ENCODE measurements at regions not wholly inside any gene's neighbourhood (a gene's known extent, or its start where the extent isn't known, plus 50 kb on each side); places are given as distances from the start of the nearest gene placed in this dataset.
"Not testable (repeated sequence)": the region's sequence is repeated elsewhere in the genome, so short reads cannot be mapped to it uniquely, and the experiment has no call there.

- Mint-ChIP-seq H3K27ac (no peak overlapping the region), H3K4me3 (no peak overlapping the region), H3K4me1 (ENCODE audit: low read depth) (no peaks in the 10 kb centered on the region), H3K9me3 (peaks cover 4% of the 10 kb centered on the region), H3K36me3 (ENCODE audit: low read depth) (no peaks in the 10 kb centered on the region), H3K27me3 (no peaks in the 10 kb centered on the region)
- DNase-seq = no peak
Observed at GRCh38 chr9:81028504-81028903, 660.8 kb downstream of the TLE1 start.

GRCh38 chr9:81022177-81022576 lies 667.2 kb downstream of the TLE1 start:
- Mint-ChIP-seq H3K27me3 (no peaks in the 10 kb centered on the region), H3K9me3 (peaks cover 4% of the 10 kb centered on the region), H3K4me3 (no peak overlapping the region), H3K36me3 (ENCODE audit: low read depth) (no peaks in the 10 kb centered on the region), H3K4me1 (ENCODE audit: low read depth) (no peaks in the 10 kb centered on the region), H3K27ac (no peak overlapping the region)
- DNase-seq = no peak

- not testable (repeated sequence) for H3K27ac Mint-ChIP-seq; H3K36me3 Mint-ChIP-seq (ENCODE audit: low read depth); H3K27me3 Mint-ChIP-seq; DNase-seq; H3K9me3 Mint-ChIP-seq; H3K4me1 Mint-ChIP-seq (ENCODE audit: low read depth); H3K4me3 Mint-ChIP-seq
Observed at GRCh38 chr9:81014945-81015344, 674.4 kb downstream of the TLE1 start.

DNA sequence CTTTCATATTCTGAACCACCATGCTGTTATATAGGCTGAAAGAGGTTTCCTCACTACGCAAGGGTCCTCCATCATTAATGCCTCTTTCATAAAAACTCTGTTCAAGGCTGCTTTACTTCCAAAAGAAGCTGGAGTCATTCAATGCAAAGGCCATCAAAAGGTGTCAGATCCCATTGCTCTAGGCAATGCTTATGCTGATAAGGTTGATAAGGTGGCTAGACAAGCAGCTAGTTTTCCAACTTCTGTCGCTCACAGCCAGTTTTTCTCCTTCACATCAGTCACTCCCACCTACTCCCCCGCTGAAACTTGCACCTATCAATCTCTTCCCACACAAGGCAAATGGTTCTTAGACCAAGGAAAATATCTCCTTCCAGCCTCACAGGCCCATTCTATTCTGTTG lies 676.2 kb downstream of the TLE1 start:
- H3K27ac Mint-ChIP-seq; DNase-seq; H3K4me3 Mint-ChIP-seq; H3K36me3 Mint-ChIP-seq (ENCODE audit: low read depth); H3K9me3 Mint-ChIP-seq; H3K4me1 Mint-ChIP-seq (ENCODE audit: low read depth); H3K27me3 Mint-ChIP-seq: not testable (repeated sequence)

GRCh38 chr9:81002906-81003305 lies 686.4 kb downstream of the TLE1 start:
- Mint-ChIP-seq H3K27ac (no peak overlapping the region), H3K4me1 (ENCODE audit: low read depth) (peaks cover 6% of the 10 kb centered on the region), H3K27me3 (peaks cover 5% of the 10 kb centered on the region), H3K4me3 (no peak overlapping the region), H3K36me3 (ENCODE audit: low read depth) (no peaks in the 10 kb centered on the region), H3K9me3 (peaks cover 19% of the 10 kb centered on the region)
- no peak for DNase-seq

GRCh38 chr9:81002242-81002641 lies 687.1 kb downstream of the TLE1 start:
- Mint-ChIP-seq H3K9me3 (peaks cover 19% of the 10 kb centered on the region), H3K4me3 (no peak overlapping the region), H3K27me3 (peaks cover 5% of the 10 kb centered on the region), H3K4me1 (ENCODE audit: low read depth) (peaks cover 6% of the 10 kb centered on the region), H3K36me3 (ENCODE audit: low read depth) (no peaks in the 10 kb centered on the region), H3K27ac (no peak overlapping the region)
- DNase-seq = no peak

DNA sequence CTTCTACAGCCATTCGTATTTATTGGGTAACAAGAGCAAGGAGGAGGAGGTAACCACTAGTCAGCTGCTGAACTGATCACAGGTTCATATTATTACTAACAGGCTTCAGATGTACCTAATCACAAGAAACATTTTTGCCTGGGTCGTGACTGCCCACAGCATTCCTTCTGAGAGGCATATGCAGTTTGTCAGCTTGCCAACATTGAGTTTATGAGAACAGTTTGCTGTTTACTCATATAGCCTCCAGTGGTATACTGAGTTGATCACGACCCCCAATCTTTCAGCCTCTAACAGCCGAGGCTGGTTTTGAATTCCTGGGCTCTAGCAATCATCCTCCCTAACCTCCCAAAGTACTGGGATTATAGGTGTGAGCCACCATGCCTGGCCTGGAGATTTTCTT lies 693.6 kb downstream of the TLE1 start:
- Mint-ChIP-seq H3K9me3 (peaks cover 8% of the 10 kb centered on the region), H3K4me3 (no peak overlapping the region), H3K36me3 (ENCODE audit: low read depth) (no peaks in the 10 kb centered on the region), H3K4me1 (ENCODE audit: low read depth) (no peaks in the 10 kb centered on the region), H3K27ac (no peak overlapping the region), H3K27me3 (no peaks in the 10 kb centered on the region)
- no peak for DNase-seq

- H3K27me3 Mint-ChIP-seq = no peaks in the 10 kb centered on the region
- H3K36me3 Mint-ChIP-seq (ENCODE audit: low read depth) = no peaks in the 10 kb centered on the region
- no peak overlapping the region for H3K27ac Mint-ChIP-seq
- H3K4me1 Mint-ChIP-seq (ENCODE audit: low read depth) = no peaks in the 10 kb centered on the region
- H3K4me3 Mint-ChIP-seq = no peak overlapping the region
- H3K9me3 Mint-ChIP-seq = peaks cover 6% of the 10 kb centered on the region
- no peak for DNase-seq
Observed at GRCh38 chr9:80994892-80995291, 694.5 kb downstream of the TLE1 start.

DNA sequence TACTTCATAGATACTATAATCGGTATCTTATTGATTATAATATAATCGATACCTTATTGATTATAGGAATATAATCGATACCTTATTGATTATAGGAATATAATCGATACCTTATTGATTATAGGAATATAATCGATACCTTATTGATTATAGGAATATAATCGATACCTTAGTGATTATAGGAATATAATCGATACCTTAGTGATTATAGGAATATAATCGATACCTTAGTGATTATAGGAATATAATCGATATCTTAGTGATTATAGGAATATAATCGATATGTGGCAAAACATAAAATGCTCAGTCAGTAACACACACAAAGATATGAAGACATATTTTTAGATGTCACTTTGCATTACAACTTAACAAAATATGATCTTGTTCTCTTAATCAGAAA lies 703.8 kb downstream of the TLE1 start:
- H3K27ac Mint-ChIP-seq; H3K27me3 Mint-ChIP-seq; H3K4me1 Mint-ChIP-seq (ENCODE audit: low read depth); DNase-seq; H3K36me3 Mint-ChIP-seq (ENCODE audit: low read depth); H3K4me3 Mint-ChIP-seq: not testable (repeated sequence)
- H3K9me3 Mint-ChIP-seq = peaks cover 17% of the 10 kb centered on the region

- H3K4me3 Mint-ChIP-seq = no peak overlapping the region
- no peaks in the 10 kb centered on the region for H3K27me3 Mint-ChIP-seq
- H3K27ac Mint-ChIP-seq = no peak overlapping the region
- H3K4me1 Mint-ChIP-seq (ENCODE audit: low read depth) = no peaks in the 10 kb centered on the region
- DNase-seq = no peak
- H3K9me3 Mint-ChIP-seq = peaks cover 15% of the 10 kb centered on the region
- H3K36me3 Mint-ChIP-seq (ENCODE audit: low read depth) = no peaks in the 10 kb centered on the region
Observed at GRCh38 chr9:80976403-80976802, 712.9 kb downstream of the TLE1 start.

DNA sequence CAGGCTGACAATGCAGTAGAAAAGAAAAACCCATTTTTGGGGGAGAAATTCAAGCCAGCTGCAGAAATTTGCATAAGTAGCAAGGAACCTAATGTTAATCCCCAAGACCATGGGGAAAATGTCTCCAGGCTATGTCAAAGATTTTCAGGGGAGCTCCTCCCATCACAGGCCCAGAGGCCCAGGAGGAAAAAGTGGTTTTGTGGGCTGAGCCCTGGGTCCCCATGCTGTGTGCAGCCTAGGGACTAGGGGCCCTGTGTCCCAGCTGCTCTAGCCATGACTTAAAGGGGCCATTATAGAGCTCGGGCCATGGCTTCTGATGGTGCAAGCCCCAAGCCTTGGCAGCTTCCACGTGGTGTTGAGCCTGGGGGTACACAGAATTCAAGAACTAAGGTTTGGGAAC lies 719.0 kb downstream of the TLE1 start:
- not testable (repeated sequence) for H3K36me3 Mint-ChIP-seq (ENCODE audit: low read depth); H3K4me3 Mint-ChIP-seq; H3K4me1 Mint-ChIP-seq (ENCODE audit: low read depth); H3K27me3 Mint-ChIP-seq; H3K27ac Mint-ChIP-seq; DNase-seq
- peaks cover 12% of the 10 kb centered on the region for H3K9me3 Mint-ChIP-seq

GRCh38 chr9:80968611-80969010 lies 720.7 kb downstream of the TLE1 start:
- no peak overlapping the region for H3K27ac Mint-ChIP-seq
- no peaks in the 10 kb centered on the region for H3K36me3 Mint-ChIP-seq (ENCODE audit: low read depth)
- H3K4me1 Mint-ChIP-seq (ENCODE audit: low read depth) = no peaks in the 10 kb centered on the region
- no peak overlapping the region for H3K4me3 Mint-ChIP-seq
- DNase-seq = no peak
- no peaks in the 10 kb centered on the region for H3K27me3 Mint-ChIP-seq
- peaks cover 3% of the 10 kb centered on the region for H3K9me3 Mint-ChIP-seq

DNA sequence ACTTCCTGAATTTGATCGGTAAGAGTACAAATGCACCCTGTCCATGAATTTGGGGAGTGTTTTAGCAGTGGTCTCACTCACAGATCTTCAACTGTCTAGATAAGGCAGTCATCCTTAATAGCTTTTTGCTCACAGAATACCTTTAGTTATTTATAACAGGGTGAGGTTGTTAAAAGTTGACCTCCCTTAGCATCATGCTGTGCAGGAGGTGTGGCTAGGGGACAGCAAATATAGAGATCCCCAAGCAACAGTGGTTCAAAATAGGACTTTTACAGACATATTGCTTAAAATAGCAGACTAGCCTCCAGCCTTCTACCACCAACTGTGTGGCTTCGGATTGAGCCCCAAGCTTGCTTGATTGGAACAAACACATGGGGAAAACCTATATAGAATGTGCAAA lies 724.4 kb downstream of the TLE1 start:
- Mint-ChIP-seq H3K27me3 (no peaks in the 10 kb centered on the region), H3K4me3 (no peak overlapping the region), H3K9me3 (peaks cover 4% of the 10 kb centered on the region), H3K4me1 (ENCODE audit: low read depth) (no peaks in the 10 kb centered on the region), H3K36me3 (ENCODE audit: low read depth) (no peaks in the 10 kb centered on the region), H3K27ac (no peak overlapping the region)
- DNase-seq = no peak

GRCh38 chr9:80964374-80964773 lies 725.0 kb downstream of the TLE1 start:
- Mint-ChIP-seq H3K27ac (no peak overlapping the region), H3K36me3 (ENCODE audit: low read depth) (no peaks in the 10 kb centered on the region), H3K27me3 (no peaks in the 10 kb centered on the region), H3K4me3 (no peak overlapping the region), H3K9me3 (peaks cover 5% of the 10 kb centered on the region), H3K4me1 (ENCODE audit: low read depth) (no peaks in the 10 kb centered on the region)
- DNase-seq = no peak

DNA sequence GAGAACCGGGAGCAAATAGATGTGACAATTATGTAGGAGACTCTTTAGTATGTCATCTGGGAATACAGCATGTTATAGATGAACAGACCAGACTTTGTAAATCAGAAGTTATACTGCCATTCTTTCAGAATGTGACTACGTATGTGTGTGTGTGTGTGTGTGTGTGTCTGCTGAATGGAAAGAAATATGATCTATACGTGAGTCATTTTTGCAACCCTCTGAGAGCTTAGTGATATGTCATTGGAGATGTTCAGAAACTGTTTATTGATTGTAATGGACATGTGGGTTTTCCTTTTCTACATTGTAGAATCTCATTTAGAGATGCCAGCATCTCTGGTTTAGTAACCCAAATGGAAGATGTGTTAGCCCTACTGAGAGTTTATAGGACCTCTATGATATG lies 731.5 kb downstream of the TLE1 start:
- DNase-seq = no peak
- Mint-ChIP-seq H3K4me1 (ENCODE audit: low read depth) (no peaks in the 10 kb centered on the region), H3K4me3 (no peak overlapping the region), H3K9me3 (peaks cover 5% of the 10 kb centered on the region), H3K27me3 (no peaks in the 10 kb centered on the region), H3K27ac (no peak overlapping the region), H3K36me3 (ENCODE audit: low read depth) (no peaks in the 10 kb centered on the region)

GRCh38 chr9:80954521-80954920 lies 734.8 kb downstream of the TLE1 start:
- H3K27ac Mint-ChIP-seq = no peak overlapping the region
- DNase-seq = no peak
- no peaks in the 10 kb centered on the region for H3K4me1 Mint-ChIP-seq (ENCODE audit: low read depth)
- no peaks in the 10 kb centered on the region for H3K27me3 Mint-ChIP-seq
- no peaks in the 10 kb centered on the region for H3K36me3 Mint-ChIP-seq (ENCODE audit: low read depth)
- H3K9me3 Mint-ChIP-seq = peaks cover 2% of the 10 kb centered on the region
- H3K4me3 Mint-ChIP-seq = no peak overlapping the region
